HL-60 (cell line): ENCODE measurements at regions not wholly inside any gene's neighbourhood (a gene's known extent, or its start where the extent isn't known, plus 50 kb on each side); places are given as distances from the start of the nearest gene placed in this dataset. TPM values are rescaled to one million over a fixed set of nuclear protein-coding genes. Genes with fewer than 3 reads are reported as not detected.

Source experiments
- DNase-seq, 2 experiments: peaks; one replicate each; pipeline ENCODE4 v3.0.0-alpha.2; 2010 to 2020; ENCODE audit warnings: low read depth in 1 of 2, low spot score in 1 of 2
- H3K27ac ChIP-seq: fragments of 250-450 bp; sonication (Bioruptor Pico); replicated peaks from 2 replicates; pipeline ENCODE4 v1.5.1; 2020; ENCODE audit warnings: mild to moderate bottlenecking, moderate library complexity
- H3K27me3 ChIP-seq: fragments of 250-450 bp; sonication (Bioruptor Pico); 2 replicates; pipeline ENCODE4 v1.5.1; 2021; ENCODE audit warnings: mild to moderate bottlenecking, moderate library complexity; ENCODE audit not compliant: insufficient read depth, poor library complexity, severe bottlenecking
- H3K4me3 ChIP-seq: replicated peaks from 2 replicates; pipeline ENCODE4 v1.5.1; 2011; ENCODE audit warnings: mild to moderate bottlenecking, control low read depth, low read length; ENCODE audit not compliant: insufficient read depth
- CTCF ChIP-seq: IDR thresholded peaks from one replicate; pipeline ENCODE4 v1.5.1; 2011; ENCODE audit warnings: low read length, control low read depth, inconsistent platforms; ENCODE audit not compliant: insufficient read depth
- GABPA ChIP-seq: IDR thresholded peaks from 2 replicates; pipeline ENCODE4 v1.6.1; 2012; ENCODE audit warnings: low read depth
- POLR2AphosphoS5 ChIP-seq: IDR thresholded peaks from 2 replicates; pipeline ENCODE4 v1.6.1; 2012; ENCODE audit warnings: low read depth
- REST ChIP-seq: IDR thresholded peaks from 2 replicates; pipeline ENCODE4 v1.6.1; 2012; ENCODE audit warnings: low read depth; ENCODE audit not compliant: insufficient replicate concordance
- SPI1 ChIP-seq: IDR thresholded peaks from 2 replicates; pipeline ENCODE4 v1.6.1; 2012; ENCODE audit warnings: low read depth, mild to moderate bottlenecking, borderline replicate concordance
- microRNA-seq: library from miRNA; unstranded; fragments of <30 nt; microRNA quantifications from one replicate; pipeline ENCODE4, GENCODE V29; 2018

GRCh38 chr11:104214517-104214916 is 50.6 kb upstream of the PDGFD start:
- Histone ChIP-seq H3K27me3 (no peaks in the 10 kb centered on the region), H3K4me3 (no peak overlapping the region), H3K27ac (no peak overlapping the region)
- TF ChIP-seq GABPA = no peak
- no peak for TF ChIP-seq SPI1
- no peak for TF ChIP-seq CTCF
- no peak for TF ChIP-seq REST
- TF ChIP-seq POLR2AphosphoS5 = no peak
- DNase-seq = no peak

Small RNA genes in the stretch of these regions (microRNA-seq; reads per million reads assigned to microRNA genes)
- not detected for gene MIR7641-1
